ENCODE measurements at regions not wholly inside any gene's neighbourhood (a gene's known extent, or its start where the extent isn't known, plus 50 kb on each side); places are given as distances from the start of the nearest gene placed in this dataset.
A peak's percentile ranks its signal among the peaks of the same experiment; 100 is the strongest.

DNA sequence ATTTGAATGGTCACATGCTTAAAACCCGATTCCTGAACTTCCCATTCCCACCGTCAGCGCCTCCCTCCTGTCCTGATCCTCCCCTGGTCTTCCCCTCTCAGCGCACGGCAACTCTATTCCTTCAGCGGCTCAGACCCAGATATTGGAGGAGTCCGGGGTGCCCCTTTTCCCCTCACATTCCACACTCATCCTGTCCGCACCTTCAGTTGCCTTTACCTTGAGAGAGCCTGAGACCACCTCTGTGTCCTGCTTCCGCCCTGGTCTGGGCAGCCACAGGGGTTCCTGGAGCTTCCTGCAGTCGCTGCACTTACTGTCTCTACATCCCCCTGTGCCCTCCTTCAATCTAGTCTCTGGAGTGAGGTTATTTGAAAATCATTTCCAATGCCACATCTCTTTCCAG, 193.4 kb downstream of the BCAS1 start:
- no peak overlapping the region for H2BK120ac ChIP-seq (ENCODE audit: low read depth, low read length)
- DNase-seq: no peak
- BruUV-seq (replicated peaks): no TSS peak
- no peak overlapping the region for H3K4me3 ChIP-seq (ENCODE audit: insufficient read depth, low read depth, low read length)
- no peak overlapping the region for H4K5ac ChIP-seq (ENCODE audit: low read depth, low read length)
- H2BK5ac ChIP-seq (ENCODE audit: low read depth, low read length, poor library complexity, severe bottlenecking): no peak overlapping the region
- no peaks in the 10 kb centered on the region for H3K27me3 ChIP-seq (ENCODE audit: control insufficient read depth, insufficient read depth, low read length)
- H2BK15ac ChIP-seq (ENCODE audit: low read depth, low read length): no peak overlapping the region
- no peak overlapping the region for H2AK5ac ChIP-seq (ENCODE audit: low read depth, low read length)
- no peak overlapping the region for H3K4me2 ChIP-seq (ENCODE audit: low read depth, low read length)
- H3K23ac ChIP-seq (ENCODE audit: low read depth, low read length): no peak overlapping the region
- no peak overlapping the region for H3K56ac ChIP-seq (ENCODE audit: extremely low read depth, insufficient read depth, low read length)
- peaks cover 8% of the 10 kb centered on the region for H3K4me1 ChIP-seq (ENCODE audit: control insufficient read depth, insufficient read depth, low read length)
- in situ Hi-C loops (cut with MboI; ENCODE audit: low sequenced_read_pairs): no loop called here
- no peak overlapping the region for H2BK20ac ChIP-seq (ENCODE audit: low read depth, low read length)
- no peak overlapping the region for H3K14ac ChIP-seq (replicated peaks; ENCODE audit: low read depth, low read length)
- intact Hi-C loops (cut with micrococcal nuclease): no loop called here
- H3K27ac ChIP-seq (ENCODE audit: insufficient read depth, low read length): no peak overlapping the region
- ATAC-seq (ENCODE audit: low read depth): no peak
- POLR2A ChIA-PET (ENCODE audit: unreplicated experiment): no interaction called here
- dilution Hi-C loops (cut with HindIII; ENCODE audit: low sequenced_read_pairs, unreplicated experiment): no loop called here
- no peaks in the 10 kb centered on the region for H3K9me3 ChIP-seq (ENCODE audit: control insufficient read depth, insufficient read depth, low read length)
- H3K4ac ChIP-seq (ENCODE audit: low read depth, low read length): no peak overlapping the region
- 89% methylated on average over 3 of the region's 10 CpGs; no CpG with 5 or more reads in 1 of the 2 experiments for WGBS, 2 experiments (ENCODE audit: extremely low coverage in 2 of 2, insufficient read length in 1 of 2)
- no peak overlapping the region for H3K9ac ChIP-seq (ENCODE audit: low read depth, low read length)
- H4K20me1 ChIP-seq (ENCODE audit: insufficient read depth, low read length): no peaks in the 10 kb centered on the region
- H2AK9ac ChIP-seq (replicated peaks; ENCODE audit: low read depth, low read length, poor library complexity): no peak overlapping the region
- TF ChIP-seq POLR2A (IDR thresholded peaks at IDR 0.05; ENCODE audit: low read depth, low read length): no peak
- TF ChIP-seq MAZ (IDR thresholded peaks at IDR 0.05; ENCODE audit: borderline replicate concordance, low read depth, low read length): no peak
- TF ChIP-seq SMC3 (IDR thresholded peaks at IDR 0.05; ENCODE audit: low read depth, low read length): no peak
- no peak for TF ChIP-seq CHD1 (IDR thresholded peaks at IDR 0.05; ENCODE audit: low read depth, low read length)
- no peak for TF ChIP-seq RCOR1 (IDR thresholded peaks at IDR 0.05; ENCODE audit: insufficient replicate concordance, low read length)
- TF ChIP-seq, protein P1, sequence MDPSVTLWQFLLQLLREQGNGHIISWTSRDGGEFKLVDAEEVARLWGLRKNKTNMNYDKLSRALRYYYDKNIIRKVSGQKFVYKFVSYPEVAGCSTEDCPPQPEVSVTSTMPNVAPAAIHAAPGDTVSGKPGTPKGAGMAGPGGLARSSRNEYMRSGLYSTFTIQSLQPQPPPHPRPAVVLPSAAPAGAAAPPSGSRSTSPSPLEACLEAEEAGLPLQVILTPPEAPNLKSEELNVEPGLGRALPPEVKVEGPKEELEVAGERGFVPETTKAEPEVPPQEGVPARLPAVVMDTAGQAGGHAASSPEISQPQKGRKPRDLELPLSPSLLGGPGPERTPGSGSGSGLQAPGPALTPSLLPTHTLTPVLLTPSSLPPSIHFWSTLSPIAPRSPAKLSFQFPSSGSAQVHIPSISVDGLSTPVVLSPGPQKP (IDR thresholded peaks at IDR 0.05; ENCODE audit: borderline replicate concordance, low read depth, low read length): no peak
- no peak for TF ChIP-seq BHLHE40 (IDR thresholded peaks at IDR 0.05; ENCODE audit: low read depth, low read length)
- no peak for TF ChIP-seq MAFK (IDR thresholded peaks at IDR 0.05; ENCODE audit: low read depth, low read length)
- no peak for TF ChIP-seq MXI1 (IDR thresholded peaks at IDR 0.05; ENCODE audit: borderline replicate concordance, low read depth, low read length)
- no peak overlapping the region for H3K18ac ChIP-seq (ENCODE audit: low read depth, low read length)
- peak overlapping the region; percentile 21; the same call in 1 of the 2 replicates for H4K91ac ChIP-seq (ENCODE audit: insufficient read depth, low read depth, low read length)
- no peaks in the 10 kb centered on the region for H3K36me3 ChIP-seq (ENCODE audit: control insufficient read depth, insufficient read depth, low read length)
- CTCF ChIA-PET: no interaction called here
- no peaks in the 10 kb centered on the region for H3K79me1 ChIP-seq (ENCODE audit: low read depth in 1 of 2, low read length in 2 of 2)
- H2AFZ ChIP-seq (replicated peaks; ENCODE audit: low read length, poor library complexity): no peak overlapping the region
- H3K9me1 ChIP-seq (ENCODE audit: insufficient read depth, low read length): peaks cover 5% of the 10 kb centered on the region; the same call in 1 of the 2 replicates
- H4K8ac ChIP-seq (ENCODE audit: low read depth in 2 of 2, low read length in 2 of 2): no peak overlapping the region

Measured in IMR-90 (cell line).